ENCODE measurements at regions not wholly inside any gene's neighbourhood (a gene's known extent, or its start where the extent isn't known, plus 50 kb on each side); places are given as distances from the start of the nearest gene placed in this dataset.

DNA sequence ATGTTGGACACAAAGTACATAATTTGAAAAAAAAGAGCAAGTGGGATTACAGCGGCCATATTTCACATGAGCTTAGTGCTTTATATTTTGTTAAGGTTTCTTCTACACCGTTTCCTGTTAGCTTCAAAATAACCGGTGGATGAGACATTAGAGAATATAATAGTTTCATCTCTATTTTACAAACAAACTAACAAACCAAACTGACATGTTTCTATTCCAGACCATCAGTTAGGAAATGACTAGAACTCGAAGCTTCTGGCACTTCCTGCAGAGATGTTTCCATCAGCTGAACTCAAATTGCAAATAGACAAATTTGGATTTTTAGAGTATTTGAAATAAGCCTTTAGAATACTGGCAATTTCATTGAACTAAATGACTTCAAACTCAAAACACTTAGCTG lies 86.5 kb downstream of the MTRR start:
- FAIRE-seq (no peak), DNase-seq (ENCODE audit: low spot score in 2 of 2) (no peak)

DNA sequence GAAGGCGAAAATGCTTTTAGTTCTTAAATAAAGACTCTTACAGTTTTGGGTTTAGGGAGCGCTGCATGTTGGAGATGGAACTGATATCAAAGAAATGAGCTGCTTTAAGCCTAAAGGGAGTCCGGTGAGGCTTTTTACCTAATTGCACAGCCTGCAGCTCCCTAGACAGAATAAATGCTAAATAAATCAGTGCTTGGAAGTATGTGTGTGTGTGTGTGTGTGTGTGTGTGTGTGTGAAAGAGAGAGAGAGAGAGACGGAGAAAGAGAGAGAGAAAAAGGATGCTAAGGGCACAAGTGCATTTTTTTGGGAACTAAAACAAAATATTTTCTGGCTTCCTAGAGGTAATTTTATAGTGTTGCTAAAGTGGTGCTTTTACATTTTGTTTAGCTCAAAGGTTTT lies 88.4 kb downstream of the MTRR start:
- no peak for DNase-seq (ENCODE audit: low spot score in 2 of 2)

DNA sequence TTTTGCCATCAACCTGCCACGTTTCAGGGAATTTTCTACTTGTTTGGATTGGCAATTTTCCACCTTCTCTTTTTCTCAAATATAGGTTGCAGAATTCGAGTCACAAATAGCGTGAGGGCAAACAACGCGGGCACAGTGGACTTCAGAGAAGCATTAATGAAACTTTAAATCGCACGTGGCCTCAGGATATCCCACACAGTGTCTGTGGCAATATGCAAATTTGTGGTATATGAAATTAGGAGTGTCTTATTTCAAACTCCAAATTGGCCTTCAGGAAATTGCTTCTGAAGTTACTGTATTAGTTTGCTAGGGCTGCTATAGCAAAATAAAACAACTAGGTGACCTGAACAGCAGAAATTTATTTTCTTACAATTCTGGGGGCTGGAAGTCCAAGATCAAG lies 91.2 kb downstream of the MTRR start:
- FAIRE-seq (no peak), DNase-seq (ENCODE audit: low spot score in 2 of 2) (no peak)

More for the DNA sequence above, 88.4 kb downstream of the MTRR start:
- no peak for FAIRE-seq

DNA sequence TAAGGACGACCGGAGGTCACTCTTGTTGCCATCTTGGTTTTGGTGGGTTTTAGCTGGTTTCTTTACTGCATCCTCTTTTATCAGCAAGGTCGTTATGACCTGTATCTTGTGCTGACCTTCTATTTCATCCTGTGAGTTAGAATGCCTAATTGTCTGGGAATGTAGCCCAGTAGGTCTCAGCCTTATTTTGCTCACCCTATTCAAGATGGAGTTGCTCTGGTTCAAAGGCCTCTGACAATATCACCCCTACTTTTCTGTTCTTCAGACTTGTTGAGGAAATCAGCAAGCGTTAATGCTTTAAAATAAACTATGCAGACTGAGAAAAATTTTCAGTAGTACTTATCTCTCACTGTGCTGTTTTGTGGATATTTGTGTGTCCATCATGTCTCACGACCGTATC lies 92.6 kb downstream of the MTRR start:
- FAIRE-seq (no peak), DNase-seq (ENCODE audit: low spot score in 2 of 2) (no peak)

DNA sequence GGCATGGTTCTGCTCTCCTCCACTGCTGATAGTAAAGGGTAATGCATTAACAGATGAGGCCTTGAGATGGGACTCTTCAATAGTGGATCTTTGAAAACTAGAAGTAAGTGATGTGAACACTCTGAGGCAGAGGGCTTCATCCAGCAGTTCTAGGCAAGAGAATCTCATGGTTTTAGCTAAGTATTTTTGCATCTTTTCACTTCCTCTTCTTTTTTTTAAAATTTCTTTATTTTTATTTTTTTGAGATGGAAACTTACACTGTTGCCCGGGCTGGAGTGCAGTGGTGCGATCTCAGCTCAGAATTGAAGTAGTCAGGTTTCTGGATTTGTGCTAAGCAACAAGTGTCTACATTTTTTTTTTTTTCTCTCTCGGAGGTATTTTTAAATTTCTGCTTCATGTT lies 101.9 kb downstream of the MTRR start:
- no peak for FAIRE-seq
- no peak for DNase-seq (ENCODE audit: low spot score in 2 of 2)

DNA sequence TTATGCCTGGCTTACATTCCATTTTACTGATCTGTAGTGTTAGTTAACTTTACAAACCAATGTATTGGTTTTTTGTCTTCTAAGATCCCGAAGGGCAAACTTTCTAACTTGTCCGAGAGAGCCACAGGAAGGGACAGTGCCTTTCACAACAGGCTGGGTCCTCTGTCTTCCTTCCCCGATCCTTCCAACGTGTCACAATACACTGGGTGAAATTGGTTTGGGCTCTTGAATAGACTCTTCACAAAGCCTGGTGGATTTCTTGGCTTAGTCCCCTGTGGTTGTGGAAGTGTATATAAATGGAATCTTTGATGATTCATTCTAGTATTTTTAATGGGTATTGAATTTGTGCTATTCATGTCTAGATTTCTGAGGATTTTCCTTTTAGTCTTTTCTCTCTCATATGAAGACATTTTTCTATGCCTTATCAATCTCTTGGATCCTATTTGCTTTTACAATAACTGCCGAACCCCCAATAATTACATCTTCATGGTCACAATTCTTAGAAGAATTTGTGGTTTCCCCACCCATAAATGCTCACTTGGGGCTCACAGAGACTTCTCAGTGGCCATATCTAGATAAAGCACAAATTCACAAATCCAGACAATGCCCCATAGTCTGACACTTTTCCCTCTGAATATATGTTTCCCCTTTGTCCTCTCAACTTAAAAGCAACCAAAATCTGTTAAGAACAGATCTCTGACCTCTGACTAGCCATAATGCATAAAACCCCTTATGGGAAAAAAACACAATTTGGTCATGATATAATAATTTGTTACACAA lies 107.7 kb downstream of the MTRR start:
- no peak for DNase-seq (ENCODE audit: low spot score in 2 of 2)
- FAIRE-seq, result no peak

DNA sequence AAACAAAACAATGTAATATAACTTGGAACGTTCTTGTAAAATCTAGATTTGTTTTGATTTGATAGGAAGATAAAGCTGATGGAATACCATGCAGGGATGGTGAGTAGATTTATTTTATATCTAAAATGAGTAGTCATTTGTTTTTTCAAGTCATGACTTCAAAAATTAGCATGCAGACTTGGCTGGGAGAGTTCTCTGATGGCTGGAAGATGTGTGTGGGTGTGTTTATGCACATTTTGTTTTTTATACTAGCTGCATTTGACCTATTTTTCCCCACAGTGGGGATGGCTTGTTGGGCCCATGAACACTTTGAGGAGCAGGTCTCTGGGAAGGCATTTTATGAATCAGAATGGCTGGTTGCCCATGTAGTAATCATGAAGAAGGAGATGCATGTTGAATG lies 109.2 kb downstream of the MTRR start:
- DNase-seq (ENCODE audit: low spot score in 2 of 2) (no peak), FAIRE-seq (no peak)

DNA sequence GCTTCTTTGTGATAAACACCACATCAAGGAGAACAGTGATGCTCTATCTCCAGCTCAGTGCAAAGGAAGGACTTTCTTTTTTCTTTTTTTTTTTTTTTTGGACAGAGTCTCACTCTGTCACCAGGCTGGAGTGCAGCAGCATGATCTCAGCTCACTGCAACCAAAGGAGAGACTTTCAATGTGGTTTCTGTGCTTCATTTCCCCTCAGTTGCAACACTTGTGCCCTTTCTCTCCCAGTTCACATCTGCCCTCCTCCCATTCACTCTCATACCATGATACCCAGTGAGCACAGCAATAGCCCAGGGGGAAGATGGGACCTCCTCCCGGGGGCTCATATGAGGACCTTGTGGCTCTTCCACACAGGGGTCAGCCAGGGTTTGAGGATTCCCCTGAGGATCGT lies 110.0 kb downstream of the MTRR start:
- no peak for DNase-seq (ENCODE audit: low spot score in 2 of 2)
- FAIRE-seq, result no peak

DNA sequence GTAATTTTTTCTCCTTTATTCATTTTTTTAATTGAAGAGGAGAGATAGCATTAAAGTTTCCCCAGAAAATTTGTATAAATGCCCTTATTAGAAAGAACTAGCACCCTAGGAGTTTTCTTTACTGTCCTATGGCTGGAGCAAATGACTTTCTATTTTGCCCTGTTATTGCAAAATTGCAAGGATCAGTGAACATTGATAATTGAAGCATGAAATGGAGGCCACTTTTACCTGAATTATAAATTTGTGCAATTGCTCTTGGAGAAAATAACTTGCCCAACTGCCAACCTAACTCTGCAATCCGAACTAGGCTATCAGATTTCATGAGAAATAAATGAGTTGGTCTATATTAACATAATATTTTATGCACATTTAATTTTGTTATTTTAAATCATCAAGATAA lies 111.9 kb downstream of the MTRR start:
- no peak for DNase-seq (ENCODE audit: low spot score in 2 of 2)
- FAIRE-seq, result no peak

DNA sequence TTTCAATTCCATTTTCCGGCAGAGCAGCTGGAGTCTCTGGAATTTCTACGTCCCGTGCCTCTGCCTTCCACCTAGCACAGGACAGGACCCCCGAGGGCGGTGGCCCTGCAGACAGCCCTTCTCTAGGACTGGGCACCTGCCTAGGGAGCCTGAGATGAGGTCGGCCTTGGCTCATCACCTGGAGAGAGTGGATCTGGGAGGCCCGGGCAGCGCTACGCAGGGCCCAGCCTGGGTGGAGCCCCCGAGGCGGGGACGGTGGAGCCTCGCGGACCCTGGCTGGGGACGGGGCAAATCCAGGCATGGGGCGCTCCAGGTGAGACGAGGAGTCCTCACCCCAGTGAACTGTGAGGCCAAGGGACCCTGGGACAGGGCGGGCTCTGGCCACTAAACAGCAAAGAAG lies 114.5 kb downstream of the MTRR start:
- FAIRE-seq (no peak), DNase-seq (ENCODE audit: low spot score in 2 of 2) (no peak)

DNA sequence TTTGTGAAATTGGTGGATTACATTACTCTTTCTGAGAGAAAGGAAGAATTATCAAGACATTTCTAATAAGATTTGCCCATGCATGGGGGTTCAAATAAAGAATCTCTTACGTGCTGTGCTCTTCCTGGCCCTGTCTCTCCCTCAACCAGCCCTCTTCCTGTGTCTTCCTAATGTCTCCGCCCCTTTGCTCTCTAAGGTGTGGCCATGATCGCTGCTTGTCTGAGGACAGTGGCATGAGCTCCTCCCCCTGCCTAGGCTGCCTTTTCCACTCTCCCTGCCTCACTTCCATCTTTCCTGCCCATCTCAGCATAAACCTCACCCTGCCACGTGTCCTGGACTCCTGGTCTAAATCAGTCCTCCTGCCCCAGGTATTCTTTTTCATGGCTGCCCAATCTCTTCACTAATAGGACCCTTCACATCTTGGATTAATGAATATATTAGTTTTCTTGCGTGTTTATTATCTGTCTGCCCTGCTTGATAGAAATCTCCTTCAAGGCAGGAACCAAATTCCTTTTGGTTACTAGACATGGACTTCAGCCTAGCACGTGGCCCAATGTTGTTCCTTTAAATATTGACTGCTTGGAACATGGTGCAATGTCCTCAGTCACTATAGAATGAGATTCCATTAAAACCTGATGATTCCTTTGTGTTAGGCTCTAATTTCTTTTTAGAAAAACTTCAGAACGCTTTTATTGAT lies 122.3 kb downstream of the MTRR start:
- no peak for DNase-seq (ENCODE audit: low spot score in 2 of 2)

DNA sequence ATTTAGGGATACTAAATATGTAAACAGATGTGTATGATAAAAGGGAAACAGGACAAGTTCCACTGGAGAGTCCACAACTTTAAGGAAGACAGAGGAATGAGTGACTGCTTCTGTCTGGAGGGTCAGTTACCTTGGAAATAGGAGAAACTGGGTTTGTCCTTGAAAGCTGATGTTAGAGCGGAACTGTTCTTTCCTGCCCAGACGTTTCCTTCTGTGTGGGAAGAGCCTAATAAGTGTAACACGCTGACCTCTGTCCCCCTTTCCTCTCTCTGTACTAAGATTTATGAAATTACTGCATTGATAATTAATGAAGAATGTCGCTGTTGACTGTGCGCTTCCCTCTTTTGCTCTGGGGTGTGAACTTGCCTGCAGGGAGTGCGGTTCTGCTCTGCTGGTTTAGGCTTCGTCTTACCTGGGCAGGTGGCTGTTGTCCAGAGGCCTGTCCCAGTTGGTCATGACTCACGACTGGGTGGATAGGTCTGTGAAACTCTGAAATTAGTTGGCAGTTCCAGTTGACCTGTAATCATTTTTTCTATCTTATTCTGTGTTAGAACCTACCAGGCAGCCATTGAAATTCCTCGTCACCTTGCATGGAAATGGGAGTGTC lies 126.8 kb downstream of the MTRR start:
- FAIRE-seq, result no peak
- DNase-seq (ENCODE audit: low spot score in 2 of 2), result no peak

More for the DNA sequence above, 122.3 kb downstream of the MTRR start:
- no peak for FAIRE-seq

DNA sequence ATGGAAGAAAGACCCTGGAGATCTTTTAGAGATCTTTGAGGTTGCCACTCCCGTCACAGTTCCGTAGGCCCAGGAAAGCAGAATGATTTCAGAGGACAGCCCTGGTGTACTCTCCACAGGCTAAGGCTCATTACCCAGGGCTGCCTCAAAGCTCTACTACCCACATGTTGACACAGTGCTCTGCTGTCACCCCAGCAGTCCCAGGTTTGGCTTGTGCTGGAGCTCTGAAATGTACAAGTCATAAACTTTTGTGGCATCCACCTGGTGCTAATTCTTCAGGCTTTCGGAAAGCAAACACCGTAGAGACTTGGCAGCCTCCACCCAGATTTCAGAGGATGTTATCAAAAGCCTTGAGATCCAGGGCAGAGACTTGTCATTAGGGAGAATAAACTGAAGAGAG lies 136.5 kb downstream of the MTRR start:
- FAIRE-seq (no peak), DNase-seq (ENCODE audit: low spot score in 2 of 2) (no peak)

DNA sequence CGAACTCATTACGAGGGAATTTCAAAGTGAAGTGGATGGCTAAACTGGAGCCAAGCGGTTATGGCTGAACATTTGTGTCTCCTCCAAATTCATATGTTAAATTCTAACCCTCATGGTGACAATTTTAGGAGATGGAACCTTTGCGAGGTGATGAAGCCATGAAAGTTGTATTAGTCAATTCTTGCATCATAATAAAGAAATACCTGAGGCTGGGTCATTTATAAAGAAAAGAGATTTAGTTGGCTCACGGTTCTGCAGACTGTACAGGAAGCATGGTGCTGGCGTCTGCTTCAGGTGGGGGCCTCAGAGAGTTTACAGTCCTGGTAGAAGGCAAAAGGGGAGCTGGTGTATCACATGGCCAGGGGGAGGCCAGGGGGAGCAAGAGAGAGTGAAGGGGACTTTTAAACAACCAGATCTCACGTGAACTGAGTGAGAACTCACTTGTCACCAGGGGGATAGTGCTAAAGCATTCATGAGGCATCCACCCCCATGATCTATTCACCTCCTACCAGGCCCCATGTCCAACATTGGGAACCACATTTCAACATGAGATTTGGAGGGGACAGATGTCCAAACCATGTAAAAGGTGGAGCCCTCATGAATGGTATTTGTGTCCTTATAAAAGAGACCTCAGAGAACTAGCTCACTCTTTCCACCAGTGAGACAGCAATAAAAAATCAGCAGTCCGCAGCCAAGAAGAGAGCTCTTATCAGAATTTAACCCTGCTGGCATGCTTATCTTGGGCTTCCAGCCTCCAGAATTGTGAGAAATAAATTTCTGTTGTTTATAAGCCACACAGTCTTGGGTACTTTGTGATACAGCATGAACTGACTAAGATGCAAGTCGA lies 143.4 kb downstream of the MTRR start:
- FAIRE-seq (no peak), DNase-seq (ENCODE audit: low spot score in 2 of 2) (no peak)

DNA sequence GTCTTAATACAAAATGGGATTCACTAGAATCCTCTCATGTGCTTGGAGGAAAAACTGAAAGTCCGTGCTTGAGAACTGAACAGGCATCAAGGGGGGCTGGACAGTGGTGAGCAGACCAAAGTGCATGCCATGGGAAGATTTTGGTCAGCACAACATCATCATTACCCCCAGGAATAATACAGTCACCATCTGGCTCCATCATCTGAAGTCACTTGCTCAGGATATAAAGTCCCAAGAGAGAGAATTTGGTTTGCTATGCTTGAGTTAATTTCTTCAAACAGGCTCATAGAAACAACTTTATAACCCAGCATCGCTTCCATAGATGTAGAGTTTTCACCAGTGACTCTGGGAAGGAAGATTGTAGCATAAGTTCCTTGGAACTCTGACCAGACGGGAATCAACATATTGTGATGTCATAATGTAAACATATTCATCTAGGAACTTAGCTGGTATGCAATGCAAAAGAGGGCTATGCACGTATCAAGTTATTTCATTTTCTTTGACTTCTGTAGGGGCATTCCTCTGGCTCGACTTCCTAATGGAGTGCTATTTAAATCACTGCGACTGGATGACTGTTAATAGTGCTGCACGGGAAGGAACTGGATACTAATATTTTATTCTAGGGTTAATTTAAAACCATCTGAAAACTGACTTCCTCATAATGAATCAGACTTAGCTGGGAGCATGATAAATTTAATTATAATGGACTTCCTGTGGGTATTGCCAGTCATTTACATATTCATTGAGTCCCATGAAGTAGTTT lies 145.2 kb downstream of the MTRR start:
- FAIRE-seq (no peak), DNase-seq (ENCODE audit: low spot score in 2 of 2) (no peak)

DNA sequence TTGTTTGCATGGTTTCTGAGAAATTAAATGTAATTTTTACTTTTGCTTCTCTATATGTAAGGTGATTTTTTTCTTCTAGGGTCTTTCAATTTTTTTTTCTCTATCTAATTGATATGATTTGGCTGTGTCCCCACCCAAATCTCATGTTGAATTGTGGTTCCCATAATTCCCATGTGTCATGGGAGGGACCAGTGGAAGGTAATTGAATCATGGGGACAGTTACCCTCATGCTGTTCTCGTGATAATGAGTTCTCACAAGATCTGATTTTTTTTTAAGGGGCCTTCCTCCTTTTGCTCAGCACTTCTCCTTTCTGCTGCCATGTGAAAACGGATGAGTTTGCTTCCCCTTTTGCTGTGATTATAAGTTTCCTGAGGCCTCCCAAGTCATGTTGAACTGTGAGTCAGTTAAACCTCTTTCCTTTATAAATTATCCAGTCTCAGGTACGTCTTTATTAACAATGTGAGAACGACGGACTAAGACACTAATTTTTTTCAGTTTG lies 150.8 kb downstream of the MTRR start:
- DNase-seq (ENCODE audit: low spot score in 2 of 2), result no peak
- FAIRE-seq, result no peak

DNA sequence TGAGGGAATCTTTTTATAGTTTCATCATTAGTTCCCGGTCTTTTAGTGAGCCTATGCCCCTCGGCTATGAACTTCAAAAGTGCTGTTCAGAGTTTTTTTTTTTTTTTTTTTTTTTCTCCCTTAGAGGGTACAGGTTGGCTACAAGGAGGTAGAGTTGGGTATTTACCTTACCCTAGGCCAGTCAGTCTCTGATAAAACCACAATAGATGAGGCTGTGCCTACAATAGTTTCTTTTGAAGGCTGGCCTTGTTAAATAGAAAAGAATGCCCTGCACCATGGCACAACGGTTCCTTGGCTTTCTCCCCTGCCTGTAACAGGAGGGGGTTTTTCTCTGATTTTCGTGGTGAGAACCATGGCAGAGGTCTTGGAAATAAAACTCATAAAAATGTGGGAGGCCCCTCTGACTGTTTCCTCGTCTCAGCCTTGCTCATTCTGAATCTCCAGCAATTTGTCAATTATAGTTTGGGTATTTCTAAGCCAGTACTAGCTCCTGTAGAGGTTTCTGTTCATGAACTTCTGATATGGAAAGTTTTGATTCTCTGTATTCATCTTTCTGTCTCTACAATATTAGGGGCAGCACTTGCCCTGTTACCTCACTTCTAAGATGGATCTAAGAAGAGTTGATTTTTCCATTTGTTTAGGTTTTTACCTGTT lies 152.0 kb downstream of the MTRR start:
- DNase-seq (ENCODE audit: low spot score in 2 of 2) (no peak), FAIRE-seq (no peak)

DNA sequence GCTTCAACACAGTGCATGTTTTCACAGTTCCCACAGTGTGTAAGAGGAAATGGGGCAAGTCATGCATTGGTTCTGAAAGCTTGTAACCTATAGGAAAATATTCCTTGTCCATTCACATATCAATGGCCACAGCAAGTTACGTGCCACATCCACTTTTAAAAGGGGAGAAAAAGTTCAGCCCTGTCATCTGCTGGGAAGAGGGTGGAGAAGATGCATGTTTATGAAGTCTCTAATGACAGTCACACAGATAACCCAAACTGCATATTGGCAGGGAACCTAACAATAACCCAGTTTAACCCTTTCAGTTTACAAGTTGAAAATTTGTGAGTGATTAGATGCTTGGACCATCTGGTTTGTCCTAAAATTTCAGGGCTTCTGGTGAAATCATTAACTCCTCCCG lies 159.3 kb downstream of the MTRR start:
- FAIRE-seq, result no peak

DNA sequence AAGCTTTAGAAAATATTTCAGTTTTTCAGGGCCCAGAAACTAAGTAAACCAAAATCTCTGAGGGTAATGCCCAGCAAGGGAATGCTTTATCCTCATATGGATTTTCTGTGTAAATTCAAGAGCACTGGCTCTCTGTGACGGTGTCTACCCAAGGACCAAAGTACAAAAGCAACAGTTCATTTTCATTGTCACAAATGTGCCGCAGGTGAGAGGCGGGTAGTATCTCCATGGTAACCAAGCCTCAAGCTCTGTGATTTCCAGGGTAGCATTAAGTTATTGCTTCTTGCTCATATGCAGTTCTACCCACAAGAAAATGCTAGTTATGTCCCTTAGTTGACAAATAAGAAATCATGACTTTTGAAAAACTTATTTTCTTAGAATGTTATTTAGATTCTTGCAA lies 164.3 kb downstream of the MTRR start:
- FAIRE-seq (no peak), DNase-seq (ENCODE audit: low spot score in 2 of 2) (no peak)

More for the DNA sequence above, 159.3 kb downstream of the MTRR start:
- no peak for DNase-seq (ENCODE audit: low spot score in 2 of 2)
